DOHH2 (cell line): ENCODE measurements at regions not wholly inside any gene's neighbourhood (a gene's known extent, or its start where the extent isn't known, plus 50 kb on each side); places are given as distances from the start of the nearest gene placed in this dataset.

Experiments
- CTCF ChIP-seq: fragments of 200-600 bp; sonication (generic); IDR thresholded peaks from one replicate; pipeline ENCODE4 v1.5.1; 2014; ENCODE audit warnings: antibody characterized with exemption, mild to moderate bottlenecking, low read depth, low read length; ENCODE audit not compliant: poor library complexity, severe bottlenecking
- EZH2phosphoT487 ChIP-seq: fragments of 200-600 bp; sonication (generic); IDR thresholded peaks from 2 replicates; pipeline ENCODE4 v1.6.1; 2017; ENCODE audit warnings: borderline replicate concordance, mild to moderate bottlenecking, antibody characterized with exemption, low read length, moderate library complexity, mixed read lengths

- TF ChIP-seq CTCF (no peak), EZH2phosphoT487 (no peak)
Measured at GRCh38 chr5:171646102-171647042, 139.2 kb upstream of the SMIM23 start.
